Ectodermal cell (in vitro differentiated cells): ENCODE measurements at regions not wholly inside any gene's neighbourhood (a gene's known extent, or its start where the extent isn't known, plus 50 kb on each side); places are given as distances from the start of the nearest gene placed in this dataset.

Source experiments
- H3K27ac ChIP-seq: 2 replicates; pipeline ENCODE4 v1.7.0; 2013; ENCODE audit warnings: mild to moderate bottlenecking, low read depth, low read length; ENCODE audit not compliant: insufficient read depth, poor library complexity, severe bottlenecking
- H3K27me3 ChIP-seq: 2 replicates; pipeline ENCODE4 v1.7.0; 2013; ENCODE audit warnings: mild to moderate bottlenecking, low read length; ENCODE audit not compliant: insufficient read depth, control insufficient read depth, poor library complexity, severe bottlenecking
- H3K36me3 ChIP-seq: one replicate; pipeline ENCODE4 v1.7.0; 2013; ENCODE audit warnings: low read length; ENCODE audit not compliant: control insufficient read depth, insufficient read depth
- H3K4me1 ChIP-seq: one replicate; pipeline ENCODE4 v1.7.0; 2013; ENCODE audit warnings: low read length; ENCODE audit not compliant: control insufficient read depth, insufficient read depth
- H3K4me3 ChIP-seq: 2 replicates; pipeline ENCODE4 v1.7.0; 2013; ENCODE audit warnings: low read depth, low read length, control low read depth; ENCODE audit not compliant: insufficient read depth
- H3K9me3 ChIP-seq: 2 replicates; pipeline ENCODE4 v1.7.0; 2013; ENCODE audit warnings: mild to moderate bottlenecking, low read length, moderate library complexity; ENCODE audit not compliant: control insufficient read depth
- WGBS, 2 experiments: methylation state at CpG; one replicate each; pipeline ENCODE4 v1.1.7; 2013; ENCODE audit warnings: missing lambda C conversion rate in 2 of 2; 5-methylcytosine and 5-hydroxymethylcytosine counted together

GRCh38 chr20:40335901-40336351, 353.1 kb downstream of the MAFB start:
- Histone ChIP-seq H3K27me3 (no peaks in the 10 kb centered on the region), H3K4me3 (no peak overlapping the region), H3K27ac (no peak overlapping the region), H3K36me3 (no peaks in the 10 kb centered on the region), H3K9me3 (no peaks in the 10 kb centered on the region), H3K4me1 (peaks cover 3% of the 10 kb centered on the region)
- WGBS, 2 experiments: 88 to 91% methylated on average over 3 of the region's 3 CpGs

- H3K27ac ChIP-seq: no peak overlapping the region
- 91 to 92% methylated on average over 4 to 6 of the region's 6 CpGs for WGBS, 2 experiments
- no peaks in the 10 kb centered on the region for H3K9me3 ChIP-seq
- no peaks in the 10 kb centered on the region for H3K27me3 ChIP-seq
- no peaks in the 10 kb centered on the region for H3K36me3 ChIP-seq
- peaks cover 3% of the 10 kb centered on the region for H3K4me1 ChIP-seq
- H3K4me3 ChIP-seq: no peak overlapping the region
Observed at GRCh38 chr20:40335437-40335836, 353.6 kb downstream of the MAFB start.

GRCh38 chr20:40333591-40333990, 355.4 kb downstream of the MAFB start:
- no peak overlapping the region for H3K4me3 ChIP-seq
- WGBS, 2 experiments: 91 to 96% methylated on average over 1 of the region's 2 CpGs
- no peaks in the 10 kb centered on the region for H3K36me3 ChIP-seq
- H3K9me3 ChIP-seq: no peaks in the 10 kb centered on the region
- H3K4me1 ChIP-seq: peaks cover 3% of the 10 kb centered on the region
- H3K27me3 ChIP-seq: no peaks in the 10 kb centered on the region
- H3K27ac ChIP-seq: no peak overlapping the region

- Histone ChIP-seq H3K9me3 (no peaks in the 10 kb centered on the region), H3K4me1 (peaks cover 3% of the 10 kb centered on the region), H3K4me3 (no peak overlapping the region), H3K36me3 (no peaks in the 10 kb centered on the region), H3K27me3 (no peaks in the 10 kb centered on the region), H3K27ac (no peak overlapping the region)
- WGBS, 2 experiments: 90 to 91% methylated on average over 9 of the region's 9 CpGs
Observed at GRCh38 chr20:40331807-40332560, 357.1 kb downstream of the MAFB start.

- Histone ChIP-seq H3K27ac (no peak overlapping the region), H3K4me3 (no peak overlapping the region), H3K9me3 (no peaks in the 10 kb centered on the region), H3K4me1 (peaks cover 3% of the 10 kb centered on the region), H3K36me3 (no peaks in the 10 kb centered on the region), H3K27me3 (no peaks in the 10 kb centered on the region)
- 80 to 85% methylated on average over 3 of the region's 3 CpGs for WGBS, 2 experiments
Observed at GRCh38 chr20:40331249-40331648, 357.8 kb downstream of the MAFB start.

- Histone ChIP-seq H3K27me3 (no peaks in the 10 kb centered on the region), H3K27ac (no peak overlapping the region), H3K9me3 (no peaks in the 10 kb centered on the region), H3K36me3 (no peaks in the 10 kb centered on the region), H3K4me1 (peaks cover 3% of the 10 kb centered on the region), H3K4me3 (no peak overlapping the region)
- 91 to 93% methylated on average over 2 of the region's 2 CpGs for WGBS, 2 experiments
Observed at GRCh38 chr20:40329321-40329720, 359.7 kb downstream of the MAFB start.

- no peaks in the 10 kb centered on the region for H3K27me3 ChIP-seq
- no peak overlapping the region for H3K27ac ChIP-seq
- H3K4me1 ChIP-seq: no peaks in the 10 kb centered on the region
- H3K36me3 ChIP-seq: no peaks in the 10 kb centered on the region
- H3K4me3 ChIP-seq: no peak overlapping the region
- H3K9me3 ChIP-seq: no peaks in the 10 kb centered on the region
- WGBS, 2 experiments: 93 to 94% methylated on average over 2 to 3 of the region's 3 CpGs
Observed at GRCh38 chr20:40326784-40327183, 362.3 kb downstream of the MAFB start.

GRCh38 chr20:40325006-40325568, 363.9 kb downstream of the MAFB start:
- Histone ChIP-seq H3K4me1 (no peaks in the 10 kb centered on the region), H3K27ac (no peak overlapping the region), H3K36me3 (no peaks in the 10 kb centered on the region), H3K9me3 (no peaks in the 10 kb centered on the region), H3K4me3 (no peak overlapping the region), H3K27me3 (no peaks in the 10 kb centered on the region)
- WGBS, 2 experiments: 98 to 99% methylated on average over 2 of the region's 2 CpGs

- Histone ChIP-seq H3K4me1 (no peaks in the 10 kb centered on the region), H3K9me3 (no peaks in the 10 kb centered on the region), H3K27ac (no peak overlapping the region), H3K36me3 (no peaks in the 10 kb centered on the region), H3K27me3 (no peaks in the 10 kb centered on the region), H3K4me3 (no peak overlapping the region)
- 82 to 87% methylated on average over 5 of the region's 5 CpGs for WGBS, 2 experiments
Observed at GRCh38 chr20:40323361-40323794, 365.7 kb downstream of the MAFB start.

- Histone ChIP-seq H3K9me3 (no peaks in the 10 kb centered on the region), H3K4me3 (no peak overlapping the region), H3K36me3 (no peaks in the 10 kb centered on the region), H3K27ac (no peak overlapping the region), H3K27me3 (no peaks in the 10 kb centered on the region), H3K4me1 (no peaks in the 10 kb centered on the region)
- 93% methylated on average over 1 of the region's 1 CpG; no CpG with 5 or more reads in 1 of the 2 experiments for WGBS, 2 experiments
Observed at GRCh38 chr20:40322941-40323340, 366.1 kb downstream of the MAFB start.
